ENCODE measurements at regions not wholly inside any gene's neighbourhood (a gene's known extent, or its start where the extent isn't known, plus 50 kb on each side); places are given as distances from the start of the nearest gene placed in this dataset.
"Not testable (repeated sequence)": the region's sequence is repeated elsewhere in the genome, so short reads cannot be mapped to it uniquely, and the experiment has no call there.

GRCh38 chr21:6363591-6363990 lies 4157.8 kb upstream of the TPTE start:
- DNase-seq (ENCODE audit: low spot score), result not testable (repeated sequence)

GRCh38 chr21:6368824-6369223 lies 4152.6 kb upstream of the TPTE start:
- DNase-seq (ENCODE audit: low spot score), result not testable (repeated sequence)

GRCh38 chr21:6373253-6373652 lies 4148.1 kb upstream of the TPTE start:
- DNase-seq (ENCODE audit: low spot score), result not testable (repeated sequence)

- DNase-seq (ENCODE audit: low spot score), result peak; percentile 91
Observed at GRCh38 chr21:6374232-6374631, 4147.2 kb upstream of the TPTE start.

- DNase-seq (ENCODE audit: low spot score), result peak; percentile 81
Observed at GRCh38 chr21:6374926-6375325, 4146.5 kb upstream of the TPTE start.

GRCh38 chr21:6375776-6376175 lies 4145.6 kb upstream of the TPTE start:
- not testable (repeated sequence) for DNase-seq (ENCODE audit: low spot score)

- peak; percentile 49 for DNase-seq (ENCODE audit: low spot score)
Observed at GRCh38 chr21:6376321-6377070, 4144.9 kb upstream of the TPTE start.
